UCSD-AML1 (cell line): ENCODE measurements at regions not wholly inside any gene's neighbourhood (a gene's known extent, or its start where the extent isn't known, plus 50 kb on each side); places are given as distances from the start of the nearest gene placed in this dataset.

ENCODE experiments used
- DNase-seq: peaks from one replicate; lab custom pipeline; 2025; ENCODE audit not compliant: unreplicated experiment; lab: John Stamatoyannopoulos, UW

GRCh38 chr16:85464383-85465305 lies 148.5 kb upstream of the GSE1 start:
- DNase-seq = no peak

GRCh38 chr16:85465328-85466303 lies 147.5 kb upstream of the GSE1 start:
- no peak for DNase-seq

DNA sequence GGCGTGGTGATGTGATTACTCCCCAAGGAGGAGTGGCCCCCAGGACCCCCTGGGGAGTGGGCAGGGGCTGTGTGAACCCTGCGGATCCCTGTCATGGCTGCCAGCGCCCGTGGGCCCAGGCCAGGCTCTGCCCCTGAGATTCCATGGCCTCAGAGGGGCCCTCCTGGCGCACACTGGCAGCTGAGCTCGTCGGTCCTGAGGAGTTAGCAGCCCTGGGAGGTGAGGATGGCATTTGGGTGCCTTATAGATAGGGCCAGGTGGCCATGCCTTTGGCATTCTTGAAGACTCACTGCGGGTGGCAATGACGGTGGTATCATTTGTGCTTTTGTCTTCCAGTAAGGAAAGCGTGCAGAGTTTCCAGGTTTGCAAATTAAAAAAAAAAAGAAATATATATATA lies 146.8 kb upstream of the GSE1 start:
- DNase-seq = no peak

DNA sequence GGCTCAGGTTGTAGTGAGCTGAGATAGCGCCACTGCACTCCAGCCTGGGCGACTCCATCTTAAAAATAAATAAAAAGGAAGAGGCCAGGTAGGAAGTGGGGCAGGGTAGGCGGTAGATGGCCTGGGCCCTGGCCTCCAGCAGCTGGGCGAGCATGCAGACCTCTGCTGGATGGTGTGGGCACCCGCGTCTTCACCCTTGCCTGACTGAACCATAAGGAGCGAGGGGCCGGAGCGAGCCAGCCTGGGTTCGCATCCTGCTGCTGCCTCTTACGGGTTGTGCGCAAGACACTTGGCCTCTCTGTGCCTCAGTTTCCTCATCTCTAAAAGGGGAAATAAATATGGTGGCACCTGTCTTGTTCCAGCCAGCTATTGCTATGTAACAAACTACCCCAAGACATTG lies 146.1 kb upstream of the GSE1 start:
- no peak for DNase-seq

GRCh38 chr16:85469929-85470590 lies 143.1 kb upstream of the GSE1 start:
- no peak for DNase-seq

GRCh38 chr16:85470873-85471272 lies 142.2 kb upstream of the GSE1 start:
- DNase-seq = no peak

- DNase-seq = no peak
Measured at GRCh38 chr16:85471469-85472431, 141.4 kb upstream of the GSE1 start.

DNA sequence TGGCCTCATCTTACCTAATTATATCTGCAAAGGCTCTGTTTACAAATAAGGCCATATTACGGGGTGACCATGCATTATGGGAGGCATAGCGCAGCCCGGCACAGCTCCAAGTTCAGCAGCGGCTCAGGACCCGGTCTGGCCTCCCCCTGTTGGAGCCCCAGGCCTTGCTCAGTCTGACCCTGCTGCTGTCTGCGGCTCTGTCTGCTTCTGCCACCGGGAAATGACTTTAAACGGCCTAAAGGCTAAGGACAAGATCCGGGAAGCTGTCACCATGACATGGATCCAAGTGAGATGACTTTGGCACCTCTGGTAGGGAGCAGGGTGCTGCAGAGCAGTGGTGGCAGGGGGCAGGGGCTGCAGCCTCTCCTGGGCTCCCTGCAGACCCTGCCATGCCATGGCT lies 140.6 kb upstream of the GSE1 start:
- DNase-seq = no peak

DNA sequence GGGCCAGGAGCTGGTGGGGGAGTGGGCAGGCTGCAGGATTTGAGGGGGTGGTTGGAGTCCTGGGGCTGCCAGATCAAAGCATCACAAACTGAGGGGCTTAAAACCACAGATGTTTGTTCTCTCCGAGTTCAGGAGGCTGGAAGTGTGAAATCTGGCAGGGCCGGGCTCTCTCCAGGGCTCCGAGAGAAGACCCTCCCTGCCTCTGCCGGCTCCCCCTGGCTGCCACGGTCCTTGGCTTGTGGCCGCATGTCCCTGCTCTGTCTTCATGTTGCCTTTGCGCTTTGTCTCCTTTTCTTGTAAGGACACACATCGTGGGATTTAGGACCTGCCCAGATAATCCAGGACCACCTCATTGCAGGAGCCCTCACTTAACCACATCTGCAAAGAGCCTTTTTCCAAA lies 139.8 kb upstream of the GSE1 start:
- no peak for DNase-seq

DNA sequence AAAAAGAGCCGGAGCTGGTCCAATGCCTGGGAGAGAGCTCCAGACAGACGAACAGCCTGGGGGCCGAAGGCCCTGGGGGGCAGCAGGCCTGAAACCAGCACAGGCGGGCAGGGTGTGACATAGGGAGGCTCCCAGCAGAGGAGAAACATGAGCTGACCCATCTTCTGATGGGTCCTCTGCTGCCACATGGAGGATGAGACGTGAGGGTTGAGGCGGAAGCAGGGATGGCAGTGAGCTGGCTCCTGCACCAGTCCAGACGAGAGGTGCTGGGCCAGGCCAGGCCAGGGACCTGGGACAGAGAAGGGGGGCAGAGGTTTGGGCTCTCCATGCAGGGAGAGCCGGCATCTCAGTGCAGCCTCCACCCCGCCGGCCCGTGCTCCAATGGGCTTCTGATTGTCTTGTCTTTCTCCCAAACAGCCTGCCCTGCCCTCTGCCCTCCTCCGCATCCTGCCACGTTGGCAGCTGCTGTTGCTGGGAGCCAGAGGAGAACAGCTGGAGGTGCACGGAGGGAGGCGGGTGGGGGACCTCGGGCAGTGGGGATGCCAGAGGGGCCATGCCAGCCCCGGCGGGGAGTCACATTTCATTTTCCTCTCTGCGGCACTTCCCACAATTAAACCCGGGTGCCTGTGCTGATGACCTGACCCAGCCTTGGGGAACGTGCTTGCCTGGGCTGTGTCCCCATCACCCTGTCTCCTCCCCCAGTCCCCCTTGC lies 139.1 kb upstream of the GSE1 start:
- DNase-seq = no peak

DNA sequence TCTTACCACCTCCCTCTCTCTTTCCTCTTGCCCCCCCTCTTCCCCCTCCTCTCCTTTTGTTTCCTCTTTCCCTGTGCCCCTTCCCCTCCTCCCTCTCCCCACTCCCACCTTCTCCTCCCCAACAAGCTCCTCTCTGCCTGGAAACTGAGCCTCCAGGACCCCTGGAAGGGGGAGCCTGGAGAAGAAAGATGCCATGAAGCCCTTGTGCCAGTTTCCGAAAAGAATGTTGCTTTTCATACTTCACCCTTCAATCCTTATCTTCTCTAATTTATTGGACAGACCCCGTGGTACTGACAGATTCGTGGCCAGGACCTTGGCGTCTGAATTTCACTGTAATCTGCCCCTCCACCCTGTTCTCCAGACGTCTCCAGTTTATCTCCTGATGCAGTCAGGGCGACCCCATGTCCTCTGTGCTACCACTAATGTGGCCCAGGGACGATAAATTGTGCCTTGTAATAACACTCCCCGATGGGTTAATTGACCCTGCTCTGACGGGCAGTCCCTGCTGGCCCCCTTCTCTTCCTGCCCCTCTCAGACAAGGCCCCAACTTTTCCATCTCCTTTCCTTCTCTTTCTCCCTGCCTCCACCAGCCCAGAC lies 138.4 kb upstream of the GSE1 start:
- no peak for DNase-seq

DNA sequence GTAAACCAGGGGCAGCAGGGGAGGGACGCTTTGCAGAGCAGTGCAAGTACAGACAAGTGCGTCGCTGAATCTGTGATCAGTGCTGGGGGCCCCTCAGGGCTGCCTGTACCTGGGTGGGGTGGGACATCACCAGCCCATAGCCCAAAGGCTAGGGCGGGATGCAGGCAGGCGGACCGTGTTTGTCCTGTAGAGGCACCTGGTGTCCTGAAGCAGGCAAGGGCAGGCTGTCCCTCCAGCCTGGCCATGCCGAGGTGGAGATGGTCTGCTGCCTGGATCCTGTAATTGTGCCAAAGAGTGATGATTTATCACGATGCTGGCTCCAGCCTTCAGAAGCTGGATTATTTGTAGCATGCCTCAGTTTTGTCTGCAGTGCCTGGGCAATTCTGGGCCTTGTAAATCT lies 137.9 kb upstream of the GSE1 start:
- no peak for DNase-seq

DNA sequence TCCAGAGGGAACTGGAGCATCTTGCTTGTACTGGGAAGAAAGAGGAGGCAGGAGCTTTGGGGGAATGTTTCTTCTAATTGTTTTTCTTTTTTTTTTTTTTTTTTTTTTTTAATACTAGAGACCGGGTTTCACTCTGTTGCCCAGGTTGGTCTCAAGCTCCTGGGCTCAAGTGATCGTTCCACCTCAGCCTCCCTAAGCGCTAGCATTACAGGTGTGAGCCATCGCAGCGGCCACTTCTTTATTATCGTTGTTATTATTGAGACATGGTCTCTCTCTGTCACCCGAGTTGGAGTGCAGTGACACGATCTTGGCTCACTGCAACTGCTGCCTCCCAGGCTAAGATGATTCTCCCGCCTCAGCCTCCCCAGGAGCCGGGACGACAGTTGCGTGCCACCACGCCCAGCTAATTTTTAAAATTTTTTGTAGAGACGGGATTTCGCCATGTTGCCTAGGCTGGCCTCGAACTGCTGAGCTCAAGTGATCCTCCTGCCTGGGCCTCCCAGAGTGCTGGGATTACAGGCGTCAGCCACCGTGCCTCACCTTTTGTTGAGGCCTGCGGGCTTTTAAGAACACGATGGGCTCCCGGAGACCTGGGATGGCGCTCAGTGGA lies 137.3 kb upstream of the GSE1 start:
- DNase-seq = no peak

DNA sequence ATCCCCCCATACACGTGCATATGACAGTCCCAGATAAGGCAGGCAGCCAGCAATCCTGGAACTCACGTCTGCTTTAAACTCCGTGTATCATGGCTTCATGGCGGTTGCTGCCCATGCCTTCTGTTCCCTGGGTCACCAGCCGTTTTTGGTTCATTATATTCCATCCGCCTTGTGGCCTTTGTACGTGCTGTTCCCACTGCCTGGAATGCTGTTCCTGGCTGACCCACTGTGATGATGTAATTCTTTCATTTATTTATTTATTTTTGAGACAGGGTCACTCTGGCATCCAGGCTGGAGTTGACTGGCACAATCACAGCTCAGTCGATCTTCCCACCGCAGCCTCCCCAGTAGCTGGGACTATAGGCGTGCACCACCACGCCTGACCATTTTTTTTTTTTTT lies 136.7 kb upstream of the GSE1 start:
- DNase-seq = no peak

DNA sequence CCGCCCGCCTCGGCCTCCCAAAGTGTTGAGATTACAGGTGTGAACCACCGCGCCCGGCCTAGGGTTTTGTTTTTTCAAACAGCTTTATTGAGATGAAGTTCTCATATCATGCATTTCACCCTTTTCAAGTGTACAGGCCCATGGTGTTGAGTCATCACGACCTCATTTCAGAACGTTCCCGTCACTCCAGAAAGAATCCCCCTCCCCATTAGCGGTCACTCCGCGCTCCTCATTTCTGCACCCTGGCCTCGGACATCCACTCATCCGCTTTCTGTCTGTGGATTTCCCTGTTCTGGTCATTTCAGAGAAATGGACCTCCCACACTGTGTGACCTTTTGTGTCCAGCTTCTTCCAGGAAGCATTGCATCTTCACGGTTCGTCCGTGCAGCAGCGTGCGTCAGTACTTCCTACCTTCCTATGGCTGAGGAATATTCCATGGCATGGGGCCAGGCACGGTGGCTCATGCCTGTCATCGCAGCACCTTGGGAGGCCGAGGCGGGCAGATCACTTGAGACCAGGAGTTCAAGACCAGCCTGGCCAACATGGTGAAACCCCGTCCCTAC lies 135.2 kb upstream of the GSE1 start:
- DNase-seq = no peak

GRCh38 chr16:85479972-85480726 lies 133.0 kb upstream of the GSE1 start:
- DNase-seq = no peak

DNA sequence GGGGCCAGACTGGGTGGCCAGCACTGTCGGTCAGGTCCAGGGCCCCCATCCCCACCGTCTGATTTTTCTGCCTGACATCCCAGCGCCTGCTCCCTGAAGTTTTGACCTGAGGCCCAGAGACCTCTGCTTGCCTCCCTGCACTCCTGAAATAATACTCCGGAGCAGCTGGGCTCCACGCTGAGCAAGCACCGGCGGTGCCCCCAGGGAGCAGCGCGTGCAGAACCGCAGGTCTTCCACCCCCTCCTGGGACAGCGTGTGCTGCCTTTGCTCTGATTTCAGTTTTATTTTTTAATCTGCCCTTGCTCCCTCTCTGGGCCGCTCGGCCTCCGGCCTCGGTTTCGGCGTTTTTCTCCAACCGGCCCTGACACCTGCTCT lies 132.4 kb upstream of the GSE1 start:
- DNase-seq = no peak

DNA sequence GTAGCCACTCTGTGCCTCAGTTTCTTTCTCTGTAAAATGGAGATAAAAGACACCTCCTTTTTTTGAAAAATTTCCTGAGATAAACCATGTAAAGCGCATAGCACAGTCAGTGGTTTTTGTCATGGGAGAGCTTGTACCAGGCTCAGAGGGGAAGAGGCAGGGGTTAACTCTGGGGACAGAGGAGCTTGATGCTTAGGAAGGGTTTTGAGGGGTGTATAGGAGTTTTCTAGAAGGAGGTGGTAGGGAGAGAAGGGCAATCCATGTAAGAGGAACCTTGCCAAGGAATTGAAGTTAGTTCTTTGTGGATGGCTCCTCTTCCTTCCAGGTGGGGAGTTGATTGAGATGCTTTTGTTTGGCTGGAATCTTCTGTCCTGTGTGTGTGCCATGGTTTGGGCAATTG lies 131.9 kb upstream of the GSE1 start:
- DNase-seq = no peak
